Stimulated activated naive CD8-positive, alpha-beta T cell treated with anti-CD3 and anti-CD28 coated beads, Interleukin-15, Interleukin-2, amounts not matched to agents 100 U/mL and 50 U/mL, for 24 hours (primary cell): ENCODE measurements at regions not wholly inside any gene's neighbourhood (a gene's known extent, or its start where the extent isn't known, plus 50 kb on each side); places are given as distances from the start of the nearest gene placed in this dataset.
"Not testable (repeated sequence)": the region's sequence is repeated elsewhere in the genome, so short reads cannot be mapped to it uniquely, and the experiment has no call there.

ENCODE experiments used
- ATAC-seq: fragments of 150-1000 bp; cut with Tn5 transposase; one replicate; pipeline ENCODE4 v1.10.0; 2021
- DNase-seq: peaks from one replicate; pipeline ENCODE4 v3.0.0; 2021

DNA sequence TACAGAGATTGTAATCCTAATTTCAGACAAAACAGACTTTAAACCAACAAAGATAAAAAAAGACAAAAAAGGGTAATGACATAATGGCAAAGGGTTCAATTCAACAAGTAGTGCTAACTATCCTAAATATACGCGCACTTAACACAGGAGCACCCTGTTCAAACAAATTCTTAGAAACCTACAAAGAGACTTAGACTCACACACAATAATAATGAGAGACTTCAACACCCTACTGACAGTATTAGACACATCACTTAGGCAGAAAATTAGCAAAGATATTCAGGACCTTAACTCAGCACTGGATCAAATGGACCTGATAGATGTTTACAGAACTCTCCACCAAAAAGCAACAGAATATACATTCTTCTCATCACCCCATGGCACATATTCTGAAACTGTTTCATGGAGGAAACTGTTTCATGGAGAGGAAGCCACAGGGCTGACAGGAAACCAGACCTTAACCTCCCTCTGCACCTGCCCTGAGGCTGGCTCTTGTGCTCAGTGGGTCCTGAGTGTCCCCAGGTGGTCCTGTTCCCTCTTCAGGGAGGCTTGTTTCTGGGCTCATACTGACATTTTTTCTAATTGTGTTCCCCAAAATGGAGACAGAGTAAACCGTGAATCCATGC lies 54.7 kb downstream of the OR4M2 start:
- ATAC-seq, DNase-seq: not testable (repeated sequence)

DNA sequence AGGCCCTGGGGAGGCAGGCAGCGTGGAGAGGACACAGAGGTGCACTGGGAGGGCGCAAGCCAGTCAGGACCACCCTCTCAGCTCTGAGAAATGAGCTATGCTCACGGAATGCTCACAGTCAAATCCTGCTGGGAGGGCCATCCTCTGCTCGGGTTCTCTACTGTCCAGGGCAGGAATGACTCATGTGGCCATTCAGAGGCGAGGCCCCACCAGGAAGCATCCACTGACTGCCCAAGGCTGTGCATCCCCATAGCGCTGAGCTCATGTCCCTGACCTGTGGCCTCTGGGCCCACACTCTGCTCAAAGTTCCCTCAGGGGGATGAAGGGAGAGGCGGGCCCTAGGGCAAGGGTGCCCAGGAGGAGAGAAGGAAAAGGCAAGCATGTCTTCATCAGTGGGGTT lies 57.2 kb downstream of the OR4M2 start:
- DNase-seq, ATAC-seq: not testable (repeated sequence)

DNA sequence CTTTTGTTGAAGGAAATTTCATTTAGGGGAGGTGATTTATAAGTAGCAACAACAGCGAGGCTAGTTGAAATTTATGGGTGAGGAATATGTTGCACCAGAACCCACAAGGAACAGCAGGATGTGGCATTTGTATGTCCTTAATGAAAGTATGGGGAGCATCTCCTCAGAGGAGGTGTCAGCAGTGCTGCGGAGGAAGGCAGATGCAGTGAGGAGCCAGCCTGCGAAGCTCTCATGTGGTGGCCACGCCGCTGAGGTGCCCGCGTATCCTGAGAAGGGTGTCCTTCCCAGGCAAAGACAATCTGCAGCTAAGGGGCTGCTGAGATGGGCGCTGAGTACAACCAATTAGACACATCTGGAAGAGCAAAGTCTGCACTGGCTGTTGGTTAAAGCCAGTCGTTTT lies 60.8 kb downstream of the OR4M2 start:
- DNase-seq, ATAC-seq: not testable (repeated sequence)

DNA sequence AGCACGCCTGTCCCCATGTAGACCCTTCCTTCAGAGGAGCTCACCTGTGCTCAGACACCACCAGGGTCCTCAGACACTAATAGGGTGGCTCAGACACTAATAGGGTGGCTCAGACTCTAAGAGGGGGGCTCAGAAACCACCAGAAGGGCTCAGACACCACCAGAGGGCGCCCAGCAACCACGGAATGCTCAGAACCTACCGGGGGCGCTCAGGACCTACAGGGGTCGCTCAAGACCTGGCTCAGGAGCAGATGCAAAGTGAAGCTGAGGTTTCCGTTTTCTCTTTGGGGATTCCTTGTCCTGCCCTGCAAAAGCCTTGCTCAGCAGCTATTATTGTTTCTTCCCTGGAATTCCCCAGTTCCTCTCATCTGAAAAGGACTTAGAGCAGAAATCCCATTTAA lies 67.8 kb downstream of the OR4M2 start:
- ATAC-seq, result peak; percentile 93
- not testable (repeated sequence) for DNase-seq

DNA sequence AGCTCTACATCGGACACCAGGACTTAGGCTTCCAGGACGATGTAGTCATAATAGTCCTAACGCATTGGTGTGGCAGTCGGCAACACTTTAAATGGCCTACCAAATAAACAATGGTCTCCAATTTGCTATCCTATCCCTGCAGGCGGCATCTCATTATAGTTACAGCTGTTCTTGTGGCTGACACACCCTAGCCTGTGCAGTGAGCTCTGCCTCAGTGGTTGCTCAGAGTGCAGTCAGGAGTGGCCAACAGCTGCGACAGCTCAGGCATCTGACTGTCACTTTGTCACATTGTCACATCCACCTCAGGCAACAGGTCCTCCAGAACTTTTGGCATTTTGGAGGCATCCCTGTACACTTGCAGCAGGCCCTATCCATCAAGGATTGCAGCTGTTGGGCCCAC lies 77.9 kb downstream of the OR4M2 start:
- DNase-seq, ATAC-seq: not testable (repeated sequence)

DNA sequence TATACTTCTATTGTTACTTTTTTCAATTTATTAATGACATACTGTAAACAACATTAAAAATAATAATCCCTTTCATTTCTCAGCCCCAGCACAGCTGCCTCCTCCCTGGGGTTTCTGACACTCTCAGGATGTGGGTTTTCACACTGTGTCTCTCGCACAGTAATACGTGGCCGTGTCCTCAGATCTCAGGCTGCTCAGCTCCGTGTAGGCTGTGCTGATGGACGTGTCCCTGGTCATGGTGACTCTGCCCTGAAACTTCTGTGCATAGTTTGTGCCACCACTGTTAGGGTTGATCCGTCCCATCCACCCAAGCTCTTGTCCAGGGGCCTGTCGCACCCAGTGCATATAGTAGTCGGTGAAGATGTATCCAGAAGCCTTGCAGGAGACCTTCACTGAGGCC lies 80.0 kb downstream of the OR4M2 start:
- peak; percentile 55 for ATAC-seq

DNA sequence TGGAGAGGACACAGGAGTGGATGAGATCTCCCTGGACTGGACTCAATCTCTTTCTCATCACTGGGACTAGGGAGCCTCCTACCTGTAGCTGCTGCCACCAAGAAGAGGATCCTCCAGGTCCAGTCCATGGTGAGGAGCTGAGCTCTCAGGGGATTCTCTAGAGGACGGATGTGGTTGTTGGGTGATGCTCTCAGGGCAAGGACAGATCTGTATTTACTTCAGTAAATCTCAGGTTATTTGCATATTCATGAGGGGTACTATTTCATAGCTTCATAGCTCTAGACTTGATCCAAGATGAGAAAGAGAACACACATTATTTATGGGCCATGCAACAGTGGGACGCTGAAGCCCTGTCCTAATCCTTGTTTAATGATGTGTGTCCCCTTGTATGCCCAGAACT lies 80.4 kb downstream of the OR4M2 start:
- DNase-seq, result not testable (repeated sequence)
- ATAC-seq, result peak; percentile 50

More for the DNA sequence above, 80.0 kb downstream of the OR4M2 start:
- not testable (repeated sequence) for DNase-seq

DNA sequence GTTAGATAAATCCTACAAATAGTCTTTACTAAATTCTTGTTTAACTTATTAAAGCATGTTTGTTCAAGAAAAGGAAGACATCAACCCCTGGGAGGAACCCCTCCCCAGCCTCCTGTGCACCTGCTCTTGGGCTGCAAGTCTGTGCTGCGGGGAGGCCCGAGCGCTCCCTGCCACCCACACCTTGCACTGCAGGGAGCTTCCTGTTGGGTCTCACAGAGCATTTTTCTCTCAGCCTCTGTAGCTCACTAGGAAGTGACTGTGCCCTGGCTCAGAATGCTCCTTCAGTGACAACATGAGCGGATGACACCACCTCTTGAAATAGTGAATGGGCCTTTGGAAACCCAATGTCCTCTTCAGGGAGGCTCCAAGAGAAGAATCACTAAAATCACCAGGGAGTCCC lies 81.1 kb downstream of the OR4M2 start:
- DNase-seq, result not testable (repeated sequence)
- peak; percentile 85 for ATAC-seq

DNA sequence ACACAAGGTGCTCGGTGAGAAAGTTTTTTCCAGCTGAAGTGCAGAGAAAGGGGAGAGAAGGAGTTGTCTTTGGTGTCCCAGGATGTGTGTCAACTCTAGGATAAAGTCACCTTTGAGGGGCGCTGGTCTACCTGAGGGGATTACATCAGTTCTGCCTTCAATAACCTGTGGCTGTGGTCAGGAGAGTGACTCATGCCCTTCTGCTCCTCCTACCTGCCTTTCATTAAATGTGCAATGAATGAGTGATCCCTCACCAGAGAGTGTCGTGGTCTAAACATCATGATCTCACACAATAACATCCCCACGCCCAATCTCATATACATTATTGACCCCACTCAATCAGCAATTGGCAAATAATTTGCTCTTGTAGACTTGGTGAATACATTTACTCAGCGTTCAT lies 83.4 kb downstream of the OR4M2 start:
- not testable (repeated sequence) for DNase-seq
- peak; percentile 30 for ATAC-seq

DNA sequence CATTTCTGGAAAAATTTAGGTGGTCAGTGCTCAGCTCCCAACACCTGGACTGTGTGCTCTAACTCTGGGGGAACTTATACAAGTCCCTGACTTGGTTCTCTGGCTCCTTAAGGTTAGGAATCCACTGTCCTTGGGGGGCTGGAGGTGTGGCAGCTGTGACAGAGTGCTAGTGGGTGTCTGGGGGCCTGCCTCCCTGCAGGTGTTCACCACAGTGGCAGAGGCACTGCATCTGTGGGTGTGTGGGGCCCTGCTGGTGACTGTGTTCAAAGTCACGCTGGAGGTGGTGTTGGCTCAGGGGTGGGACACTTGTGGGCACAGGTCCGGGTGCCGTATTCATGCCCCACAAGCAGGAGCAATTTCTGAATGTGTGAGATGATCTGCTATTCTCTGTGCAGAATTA lies 87.2 kb downstream of the OR4M2 start:
- DNase-seq, result peak; percentile 3
- peak; percentile 63 for ATAC-seq

DNA sequence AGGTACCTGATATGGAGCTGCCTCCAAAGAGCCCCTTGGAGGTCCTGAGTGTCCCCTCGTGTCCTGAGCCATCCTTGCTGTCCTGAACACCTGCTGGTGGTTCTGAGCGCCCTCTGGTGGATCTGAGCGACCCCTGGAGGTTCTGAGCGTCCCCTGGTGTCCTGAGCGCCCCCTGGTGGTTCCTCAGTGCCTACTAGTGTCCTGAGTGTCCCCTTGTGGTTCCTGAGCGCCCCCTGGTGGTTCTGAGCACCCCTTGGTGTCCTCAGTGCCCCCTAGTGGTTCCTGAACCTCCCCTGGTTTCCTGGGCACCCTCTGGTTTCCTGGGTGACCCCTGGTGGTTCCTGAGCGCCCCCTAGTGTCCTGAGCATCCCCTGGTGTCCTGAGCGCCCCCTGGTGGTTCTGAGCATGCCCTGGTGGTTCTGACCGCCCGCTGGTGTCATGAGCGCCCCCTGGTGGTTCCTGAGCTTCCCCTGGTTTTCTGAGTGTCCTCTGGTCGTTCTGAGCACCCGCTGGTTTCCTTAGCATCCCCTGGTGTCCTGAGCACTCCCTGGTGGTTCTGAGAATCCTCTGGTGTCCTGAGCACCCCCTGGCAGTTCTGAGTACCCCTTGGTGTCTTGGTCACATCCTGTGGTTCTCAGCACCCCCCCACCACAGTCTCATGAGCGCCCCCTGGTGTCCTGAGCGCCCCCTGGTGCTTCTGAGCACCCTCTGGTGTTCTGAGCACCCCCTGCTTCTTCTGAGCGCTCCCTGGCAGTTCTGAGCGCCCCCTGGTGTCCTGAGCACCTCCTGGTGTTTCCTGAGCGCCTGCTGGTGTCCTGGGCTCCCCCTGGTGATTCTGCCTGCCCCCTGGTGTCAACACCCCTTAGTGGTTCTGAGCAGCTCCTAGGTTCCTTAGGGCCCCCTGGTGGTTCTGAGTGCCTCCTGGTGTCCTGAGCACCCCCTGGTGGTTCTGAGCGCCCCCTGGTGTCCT lies 93.0 kb downstream of the OR4M2 start:
- DNase-seq, result not testable (repeated sequence)
- ATAC-seq, result peak; percentile 91

DNA sequence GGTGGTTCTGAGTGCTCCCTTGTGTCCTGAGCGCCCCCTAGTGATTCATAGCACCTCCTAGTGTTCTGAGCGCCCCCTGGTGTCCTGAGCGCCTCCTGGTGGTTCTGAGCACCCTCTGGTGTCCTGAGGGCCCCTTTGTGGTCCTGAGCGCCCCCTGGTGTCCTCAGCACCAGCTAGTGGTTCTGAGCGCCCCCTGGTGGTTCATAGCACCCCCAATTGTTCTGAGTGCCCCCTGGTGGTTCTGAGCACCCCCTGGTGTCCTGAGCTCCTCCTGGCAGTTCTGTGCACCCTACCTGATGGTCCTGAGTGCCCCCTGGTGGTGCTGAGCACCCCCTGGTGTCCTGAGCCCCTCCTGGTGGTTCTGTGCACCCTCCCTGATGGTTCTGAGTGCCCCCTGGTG lies 93.8 kb downstream of the OR4M2 start:
- peak; percentile 15 for ATAC-seq
- not testable (repeated sequence) for DNase-seq

DNA sequence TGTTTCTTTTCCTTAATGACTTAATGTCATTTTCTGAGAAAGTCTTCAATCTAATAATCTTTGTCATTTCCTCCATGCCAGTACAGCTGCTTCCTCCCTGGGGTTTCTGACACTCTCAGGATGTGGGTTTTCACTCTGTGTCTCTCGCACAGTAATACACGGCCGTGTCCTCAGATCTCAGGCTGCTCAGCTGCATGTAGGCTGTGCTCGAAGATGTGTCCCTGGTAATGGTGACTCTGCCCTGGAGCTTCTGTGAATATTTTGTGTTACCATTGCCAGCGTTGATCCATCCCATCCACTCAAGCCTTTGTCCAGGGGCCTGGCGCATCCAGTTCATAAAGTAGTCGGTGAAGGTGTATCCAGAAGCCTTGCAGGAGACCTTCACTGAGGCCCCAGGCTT lies 97.6 kb downstream of the OR4M2 start:
- DNase-seq, ATAC-seq: not testable (repeated sequence)

DNA sequence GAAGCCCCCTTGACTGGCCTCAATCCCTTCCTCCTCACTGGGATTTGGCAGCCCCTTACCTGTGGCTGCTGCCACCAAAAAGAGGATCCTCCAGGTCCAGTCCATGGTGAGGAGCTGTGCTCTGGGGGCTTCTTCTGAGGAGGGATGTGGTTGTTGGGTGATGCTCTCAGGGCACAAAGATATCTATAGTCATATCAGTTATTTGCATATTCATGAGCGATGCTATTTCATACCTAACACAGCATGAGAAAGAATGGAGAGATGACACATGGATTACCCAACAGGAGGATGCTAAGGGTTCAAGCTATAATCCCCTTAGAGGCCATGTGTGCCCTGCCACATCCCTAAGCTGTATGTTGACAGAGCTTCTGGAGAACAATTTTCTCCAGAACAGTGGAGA lies 98.1 kb downstream of the OR4M2 start:
- DNase-seq, result not testable (repeated sequence)
- peak; percentile 67 for ATAC-seq

DNA sequence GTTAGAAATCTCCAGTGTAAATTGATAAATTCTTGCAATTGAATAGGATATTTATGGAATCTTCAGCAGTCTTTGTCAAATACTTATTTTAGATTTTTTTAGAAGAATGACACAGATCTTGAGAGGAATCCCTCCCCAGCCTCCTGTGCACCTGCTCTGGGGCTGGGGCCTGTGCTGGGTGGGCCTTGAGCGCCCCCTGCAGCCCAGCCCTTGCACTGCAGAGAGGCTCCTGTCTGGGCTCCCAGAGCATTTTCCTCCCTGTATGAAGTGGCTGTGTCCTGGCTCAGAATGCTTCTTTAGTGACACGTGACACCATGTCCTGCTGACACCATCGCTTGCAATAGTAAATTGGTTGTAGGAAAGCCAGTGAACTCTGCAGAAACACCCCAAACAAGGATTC lies 98.7 kb downstream of the OR4M2 start:
- ATAC-seq, DNase-seq: not testable (repeated sequence)

DNA sequence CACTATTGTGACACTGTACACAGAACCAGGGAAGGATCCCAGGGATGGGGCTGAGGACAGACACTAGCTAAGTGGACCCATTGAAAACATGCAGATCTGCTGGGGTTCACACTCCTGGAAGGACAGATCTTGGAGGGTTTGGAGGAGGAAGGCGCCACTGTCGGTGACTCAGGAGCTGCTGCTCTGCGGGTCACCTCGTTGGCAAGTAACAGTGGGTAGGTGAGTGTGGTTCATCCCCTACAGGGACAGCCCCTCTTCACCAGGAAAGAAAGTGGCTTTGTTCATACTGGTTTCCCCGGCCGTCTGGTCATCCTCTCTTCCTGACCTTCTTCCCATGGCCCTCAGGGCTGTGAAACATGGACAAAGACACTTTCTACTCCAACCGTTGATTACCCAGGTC lies 100.3 kb downstream of the OR4M2 start:
- DNase-seq, result not testable (repeated sequence)
- ATAC-seq, result peak; percentile 49

DNA sequence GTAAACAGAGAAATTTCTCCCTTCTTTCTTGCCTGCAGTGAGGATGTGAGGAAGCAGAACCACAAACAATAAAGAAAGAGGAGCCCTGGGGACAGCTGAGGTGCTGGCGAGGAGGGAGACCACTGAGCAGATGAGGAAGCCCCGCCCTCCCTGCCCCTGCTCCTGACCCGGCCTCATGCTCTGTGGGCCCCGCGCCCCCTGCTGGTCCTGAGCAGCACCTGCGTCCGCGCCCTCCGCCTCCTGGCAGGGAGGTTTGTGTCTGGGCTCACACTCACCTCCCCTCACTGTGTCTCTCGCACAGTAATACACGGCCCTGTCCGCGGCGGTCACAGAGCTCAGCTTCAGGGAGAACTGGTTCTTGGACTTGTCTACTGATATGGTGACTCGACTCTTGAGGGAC lies 104.4 kb downstream of the OR4M2 start:
- DNase-seq, ATAC-seq: not testable (repeated sequence)

DNA sequence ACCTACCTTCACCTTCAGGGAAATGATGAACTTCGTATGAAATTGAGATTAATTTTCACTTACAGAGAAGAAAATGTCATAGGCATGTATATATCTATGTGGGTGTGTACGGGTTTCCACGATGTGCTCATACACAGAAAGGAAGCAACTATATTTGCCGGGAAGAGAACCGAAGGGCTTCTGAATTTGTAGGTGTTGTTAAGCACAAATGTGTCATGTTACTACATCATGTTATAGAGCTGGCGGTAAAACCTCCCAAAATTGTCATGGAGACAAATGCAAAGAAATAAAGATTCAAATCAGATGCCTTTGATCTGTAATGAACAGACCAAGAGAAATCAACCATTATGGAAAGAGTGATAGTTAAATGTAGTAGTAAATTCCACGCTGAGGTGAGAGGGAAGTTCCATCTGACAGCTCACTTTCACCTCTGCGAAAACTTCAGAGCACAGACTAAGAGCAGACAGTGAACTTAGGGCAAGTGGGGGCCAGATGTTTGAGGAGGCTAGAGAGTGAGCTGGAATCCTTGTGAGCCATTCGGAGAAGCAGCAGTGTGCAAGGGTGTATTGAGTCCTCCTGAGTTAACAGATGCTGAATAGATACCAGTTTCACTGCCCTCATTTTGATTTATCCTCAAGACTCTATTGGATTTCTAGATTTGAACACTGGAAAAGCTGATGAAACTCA lies 106.7 kb downstream of the OR4M2 start:
- not testable (repeated sequence) for DNase-seq
- ATAC-seq, result peak; percentile 97

DNA sequence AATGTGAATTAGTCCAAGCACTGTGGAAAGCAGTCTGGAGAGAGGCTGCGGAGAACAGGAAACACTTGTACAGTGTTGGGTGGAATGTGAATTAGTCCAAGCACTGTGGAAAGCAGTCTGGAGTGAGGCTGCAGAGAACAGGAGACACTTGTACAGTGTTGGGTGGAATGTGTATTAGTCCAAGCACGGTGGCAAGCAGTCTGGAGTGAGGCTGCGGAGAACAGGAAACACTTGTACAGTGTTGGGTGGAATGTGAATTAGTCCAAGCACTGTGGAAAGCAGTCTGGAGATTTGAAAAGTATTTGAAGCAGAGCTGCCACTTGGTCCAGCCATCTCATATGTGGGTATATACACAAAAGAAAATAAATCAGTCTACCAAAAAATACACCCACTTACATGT lies 111.5 kb downstream of the OR4M2 start:
- ATAC-seq, result not testable (repeated sequence)

DNA sequence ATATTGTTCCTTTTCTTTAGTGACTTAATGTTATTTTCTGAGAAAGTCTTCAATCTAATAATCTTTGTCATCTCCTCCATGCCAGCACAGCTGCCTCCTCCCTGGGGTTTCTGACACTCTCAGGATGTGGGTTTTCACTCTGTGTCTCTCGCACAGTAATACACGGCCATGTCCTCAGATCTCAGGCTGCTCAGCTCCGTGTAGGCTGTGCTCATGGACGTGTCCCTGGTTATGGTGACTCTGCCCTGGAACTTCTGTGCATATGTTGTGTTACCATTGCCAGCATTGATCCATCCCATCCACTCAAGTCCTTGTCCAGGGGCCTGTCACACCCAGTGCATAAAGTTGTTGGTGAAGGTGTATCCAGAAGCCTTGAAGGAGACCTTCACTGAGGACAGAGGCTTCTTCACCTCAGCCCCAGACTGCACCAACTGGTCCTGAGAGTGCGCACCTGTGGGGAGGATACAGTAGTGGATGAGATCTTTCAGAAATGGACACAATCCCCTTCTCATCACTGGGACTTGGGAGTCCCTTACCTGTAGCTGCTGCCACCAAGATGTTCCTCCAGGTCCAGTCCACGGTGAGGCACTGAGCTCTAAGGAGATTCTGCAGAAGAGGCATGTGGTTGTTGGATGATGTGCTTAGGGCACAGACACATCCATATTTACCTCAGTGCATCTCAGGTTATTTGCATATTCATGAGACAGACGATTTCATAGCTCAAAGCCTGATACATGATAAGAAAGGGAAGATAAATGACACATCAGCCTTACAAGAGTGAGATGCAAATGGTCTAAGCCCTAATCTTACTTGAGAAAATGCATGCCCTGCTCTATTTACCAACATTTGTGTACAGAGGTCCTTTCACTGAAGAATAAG lies 114.7 kb downstream of the OR4M2 start:
- ATAC-seq, result peak; percentile 52
- DNase-seq, result not testable (repeated sequence)

More for the DNA sequence above, 111.5 kb downstream of the OR4M2 start:
- not testable (repeated sequence) for DNase-seq

DNA sequence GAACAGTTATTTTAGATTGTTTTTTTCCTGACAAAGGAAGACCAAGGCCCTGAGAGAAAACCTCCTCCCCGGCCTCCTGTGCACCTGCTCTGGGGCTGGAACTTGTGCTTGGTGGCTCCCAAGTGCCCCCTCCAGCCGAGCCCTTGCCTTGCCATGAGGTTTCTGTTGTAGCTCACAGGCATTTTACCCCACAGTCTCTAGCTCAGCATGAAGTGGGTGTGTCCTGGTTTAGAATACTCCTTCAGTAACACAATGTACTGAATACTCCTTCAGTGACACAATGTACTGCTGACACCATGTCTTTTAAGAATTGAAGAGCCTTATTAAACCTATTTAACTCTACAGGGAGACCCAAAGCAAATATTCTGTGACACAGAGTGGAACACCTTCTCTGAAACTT lies 116.1 kb downstream of the OR4M2 start:
- not testable (repeated sequence) for ATAC-seq, DNase-seq
